IMR-90 (cell line): ENCODE measurements at regions not wholly inside any gene's neighbourhood (a gene's known extent, or its start where the extent isn't known, plus 50 kb on each side); places are given as distances from the start of the nearest gene placed in this dataset.
"Not testable (repeated sequence)": the region's sequence is repeated elsewhere in the genome, so short reads cannot be mapped to it uniquely, and the experiment has no call there.

Experiments used
- ATAC-seq: fragments of 200-7000 bp; cut with Tn5 transposase; 2 replicates; pipeline ENCODE4 v1.9.1; 2020; ENCODE audit warnings: low read depth, mild to moderate bottlenecking, moderate library complexity
- BruUV-seq: library from RNA; stranded (reverse); fragments of 400-500 nt; replicated peaks from 2 replicates; lab custom pipeline; 2021; lab: Mats Ljungman, UMichigan
- CTCF ChIA-PET: fragments of 300-600 bp; formaldehyde crosslinking; extraction: SDS; loops from one replicate; lab custom pipeline; 2021; ENCODE audit warnings: antibody characterized with exemption; lab: Yijun Ruan, JAX
- POLR2A ChIA-PET: fragments of 300-600 bp; sonication (Branson Sonifier 250); formaldehyde crosslinking; loops from one replicate; lab custom pipeline; 2022; ENCODE audit warnings: antibody characterized with exemption; ENCODE audit not compliant: unreplicated experiment; lab: Charles Lee
- DNase-seq: peaks from one replicate; pipeline ENCODE4 v3.0.0; 2013
- H2AFZ ChIP-seq: replicated peaks from 2 replicates; pipeline ENCODE3; 2013; ENCODE audit warnings: low read length, mild to moderate bottlenecking; ENCODE audit not compliant: poor library complexity
- H2AK5ac ChIP-seq: 2 replicates; pipeline ENCODE4 v1.6.1; 2013; ENCODE audit warnings: low read depth, low read length, inconsistent platforms
- H2AK9ac ChIP-seq: replicated peaks from 2 replicates; pipeline ENCODE3; 2013; ENCODE audit warnings: mild to moderate bottlenecking, low read depth, low read length, moderate library complexity; ENCODE audit not compliant: poor library complexity
- H2BK120ac ChIP-seq: 2 replicates; pipeline ENCODE4 v1.6.1; 2013; ENCODE audit warnings: low read depth, low read length, inconsistent platforms
- H2BK15ac ChIP-seq: 3 replicates; pipeline ENCODE4 v1.6.1; 2013; ENCODE audit warnings: low read depth, low read length, inconsistent platforms
- H2BK20ac ChIP-seq: 2 replicates; pipeline ENCODE4 v1.6.1; 2013; ENCODE audit warnings: low read depth, mild to moderate bottlenecking, inconsistent platforms, low read length, moderate library complexity
- H2BK5ac ChIP-seq: 2 replicates; pipeline ENCODE4 v1.6.1; 2013; ENCODE audit warnings: mild to moderate bottlenecking, low read depth, low read length, inconsistent platforms; ENCODE audit not compliant: poor library complexity, severe bottlenecking
- H3K14ac ChIP-seq: replicated peaks from 2 replicates; pipeline ENCODE4 v1.6.1; 2013; ENCODE audit warnings: low read depth, low read length, inconsistent platforms
- H3K18ac ChIP-seq: 2 replicates; pipeline ENCODE4 v1.6.1; 2013; ENCODE audit warnings: low read depth, low read length, control low read depth
- H3K23ac ChIP-seq: 2 replicates; pipeline ENCODE4 v1.6.1; 2013; ENCODE audit warnings: low read depth, low read length, inconsistent platforms
- H3K27ac ChIP-seq: 2 replicates; pipeline ENCODE4 v1.5.1; 2013; ENCODE audit warnings: mild to moderate bottlenecking, control low read depth, low read length; ENCODE audit not compliant: insufficient read depth
- H3K27me3 ChIP-seq: 2 replicates; pipeline ENCODE4 v1.6.1; 2013; ENCODE audit warnings: low read length; ENCODE audit not compliant: control insufficient read depth, insufficient read depth
- H3K36me3 ChIP-seq: 2 replicates; pipeline ENCODE4 v1.6.1; 2013; ENCODE audit warnings: low read length, mixed read lengths; ENCODE audit not compliant: control insufficient read depth, insufficient read depth
- H3K4ac ChIP-seq: 2 replicates; pipeline ENCODE4 v1.6.1; 2013; ENCODE audit warnings: low read depth, low read length, inconsistent platforms
- H3K4me1 ChIP-seq: 2 replicates; pipeline ENCODE4 v1.6.1; 2013; ENCODE audit warnings: low read length, mixed read lengths; ENCODE audit not compliant: control insufficient read depth, insufficient read depth
- H3K4me2 ChIP-seq: 2 replicates; pipeline ENCODE4 v1.6.1; 2013; ENCODE audit warnings: low read depth, mild to moderate bottlenecking, control low read depth, low read length, moderate library complexity
- H3K4me3 ChIP-seq: 2 replicates; pipeline ENCODE4 v1.5.1; 2013; ENCODE audit warnings: low read depth, mild to moderate bottlenecking, control low read depth, low read length, moderate library complexity; ENCODE audit not compliant: insufficient read depth
- H3K56ac ChIP-seq: 2 replicates; pipeline ENCODE4 v1.6.1; 2013; ENCODE audit warnings: low read length, inconsistent platforms; ENCODE audit not compliant: insufficient read depth; ENCODE audit errors: extremely low read depth
- H3K79me1 ChIP-seq, 2 experiments: 2 replicates each; pipeline ENCODE4 v1.6.1; 2013; ENCODE audit warnings: low read length in 2 of 2, inconsistent platforms in 1 of 2, low read depth in 1 of 2
- H3K9ac ChIP-seq: 2 replicates; pipeline ENCODE4 v1.6.1; 2013; ENCODE audit warnings: low read depth, low read length, control low read depth
- H3K9me1 ChIP-seq: 2 replicates; pipeline ENCODE4 v1.6.1; 2013; ENCODE audit warnings: low read length, inconsistent platforms; ENCODE audit not compliant: insufficient read depth
- H3K9me3 ChIP-seq: 2 replicates; pipeline ENCODE4 v1.6.1; 2013; ENCODE audit warnings: low read length; ENCODE audit not compliant: control insufficient read depth, insufficient read depth
- H4K20me1 ChIP-seq: 2 replicates; pipeline ENCODE4 v1.6.1; 2013; ENCODE audit warnings: low read length, inconsistent platforms; ENCODE audit not compliant: insufficient read depth
- H4K5ac ChIP-seq: 2 replicates; pipeline ENCODE4 v1.6.1; 2013; ENCODE audit warnings: mild to moderate bottlenecking, low read depth, low read length, control low read depth
- H4K8ac ChIP-seq, 2 experiments: 2 replicates each; pipeline ENCODE4 v1.6.1; 2013; ENCODE audit warnings: low read depth in 2 of 2, low read length in 2 of 2, control low read depth in 1 of 2, inconsistent platforms in 1 of 2
- H4K91ac ChIP-seq: 2 replicates; pipeline ENCODE4 v1.6.1; 2013; ENCODE audit warnings: low read depth, low read length, inconsistent platforms; ENCODE audit not compliant: insufficient read depth
- WGBS, 2 experiments: methylation state at CpG; one replicate each; pipeline versions ENCODE4 v1.1.5 to v1.1.7; 2013; ENCODE audit warnings: missing lambda C conversion rate in 2 of 2; ENCODE audit not compliant: insufficient read length in 1 of 2; ENCODE audit errors: extremely low coverage in 2 of 2; 5-methylcytosine and 5-hydroxymethylcytosine counted together
- dilution Hi-C: fragments of 300-500 bp; cut with HindIII; formaldehyde crosslinking; loops from one replicate; pipeline ENCODE4 v1.14.3; 2018; ENCODE audit warnings: low sequenced_read_pairs; ENCODE audit not compliant: unreplicated experiment
- in situ Hi-C: fragments of 300-500 bp; cut with MboI; formaldehyde crosslinking; loops from 3 replicates; pipeline ENCODE4 v1.14.3; 2019; ENCODE audit warnings: low sequenced_read_pairs, inconsistent platforms, mixed read lengths
- intact Hi-C: fragments of 100-400 bp; cut with micrococcal nuclease; formaldehyde crosslinking; loops from 2 replicates; pipeline ENCODE4 v1.10.0; 2022

DNA sequence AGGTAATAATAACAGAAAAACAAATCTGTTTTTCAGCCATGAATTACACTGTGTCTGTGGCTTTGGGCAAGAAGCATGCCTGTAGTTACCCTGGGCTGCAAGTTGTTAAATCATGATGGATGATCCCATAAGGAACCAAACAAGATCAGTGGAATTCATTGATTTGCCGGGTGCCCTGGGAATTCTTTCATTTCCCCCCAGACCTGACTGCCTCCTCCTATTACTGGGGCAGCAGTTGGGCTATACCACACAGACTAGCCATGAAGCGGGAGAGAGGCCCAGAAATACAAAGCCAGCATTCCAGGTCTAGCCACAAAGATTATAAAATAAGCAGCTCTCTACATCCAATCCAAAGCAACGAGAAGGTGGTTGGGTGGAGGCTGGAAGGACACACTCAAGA, 174.2 kb downstream of the NPIPA8 start:
- dilution Hi-C loops, BruUV-seq: not testable (repeated sequence)
- no CpG with 5 or more reads among the region's 3 CpGs for WGBS, 2 experiments

DNA sequence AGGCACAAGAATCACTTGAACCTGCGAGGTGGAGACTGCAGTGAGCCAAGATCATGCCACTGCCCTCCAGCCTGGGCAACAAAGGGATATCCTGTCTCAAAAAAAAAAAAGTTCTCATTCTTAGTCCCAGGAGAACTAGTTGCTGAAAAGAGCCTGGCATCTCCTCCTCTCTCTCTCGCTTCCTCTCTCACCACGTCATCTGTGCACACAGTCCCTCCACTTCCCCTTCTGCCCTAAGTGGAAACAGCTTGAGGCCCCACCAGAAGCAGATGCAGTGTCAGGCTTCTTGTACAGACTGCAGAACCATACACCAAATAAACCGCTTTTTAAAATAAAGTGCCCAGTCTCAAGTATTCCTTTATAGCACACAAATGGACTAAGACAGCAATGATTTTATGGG, 175.3 kb downstream of the NPIPA8 start:
- H2AFZ ChIP-seq, H2BK5ac ChIP-seq, H2BK20ac ChIP-seq, H3K27ac ChIP-seq, intact Hi-C loops, H3K4me1 ChIP-seq, H3K23ac ChIP-seq, H3K36me3 ChIP-seq, in situ Hi-C loops, H4K8ac ChIP-seq, H3K79me1 ChIP-seq, H3K18ac ChIP-seq, H3K9me3 ChIP-seq, H3K9ac ChIP-seq, H2BK120ac ChIP-seq, H3K4me3 ChIP-seq, POLR2A ChIA-PET, H2AK5ac ChIP-seq, H2BK15ac ChIP-seq, H4K91ac ChIP-seq, H3K9me1 ChIP-seq, H2AK9ac ChIP-seq, BruUV-seq, H4K20me1 ChIP-seq, dilution Hi-C loops, H3K4me2 ChIP-seq, H3K27me3 ChIP-seq, CTCF ChIA-PET, DNase-seq, H3K4ac ChIP-seq, H3K14ac ChIP-seq, H3K56ac ChIP-seq, H4K5ac ChIP-seq, ATAC-seq: not testable (repeated sequence)
- WGBS, 2 experiments, result no CpG with 5 or more reads among the region's 4 CpGs

More for the DNA sequence above, 174.2 kb downstream of the NPIPA8 start:
- H4K91ac ChIP-seq, POLR2A ChIA-PET, H2BK20ac ChIP-seq, H3K9me1 ChIP-seq, H4K5ac ChIP-seq, H2BK5ac ChIP-seq, H2BK15ac ChIP-seq, ATAC-seq, H3K79me1 ChIP-seq, H3K18ac ChIP-seq, H3K36me3 ChIP-seq, H4K20me1 ChIP-seq, H3K4me2 ChIP-seq, H4K8ac ChIP-seq, H3K56ac ChIP-seq, CTCF ChIA-PET, H3K27me3 ChIP-seq, H3K23ac ChIP-seq, H3K4me3 ChIP-seq, H2AK5ac ChIP-seq, intact Hi-C loops, H2AFZ ChIP-seq, H3K4me1 ChIP-seq, DNase-seq, H2BK120ac ChIP-seq, H3K4ac ChIP-seq, in situ Hi-C loops, H3K27ac ChIP-seq, H2AK9ac ChIP-seq, H3K9me3 ChIP-seq, H3K14ac ChIP-seq, H3K9ac ChIP-seq: not testable (repeated sequence)
